HG02623 (cell line): ENCODE measurements at regions not wholly inside any gene's neighbourhood (a gene's known extent, or its start where the extent isn't known, plus 50 kb on each side); places are given as distances from the start of the nearest gene placed in this dataset.
"Not testable (repeated sequence)": the region's sequence is repeated elsewhere in the genome, so short reads cannot be mapped to it uniquely, and the experiment has no call there.

ENCODE experiments used
- ATAC-seq: cut with Tn5 transposase; IDR thresholded peaks from one replicate; pipeline ENCODE4 v1.9.1; 2021; ENCODE audit warnings: moderate library complexity; ENCODE audit not compliant: unreplicated experiment

GRCh38 chr2:236912326-236913120, 173.2 kb upstream of the COPS8 start:
- ATAC-seq: no peak

- ATAC-seq: no peak
These were observed 170.5 kb upstream of the COPS8 start for GRCh38 chr2:236915186-236915585.

- no peak for ATAC-seq
These were observed 170.0 kb upstream of the COPS8 start for GRCh38 chr2:236915726-236916125.

- no peak for ATAC-seq
These were observed 169.5 kb upstream of the COPS8 start for GRCh38 chr2:236916181-236916580.

- ATAC-seq: no peak
These were observed 169.0 kb upstream of the COPS8 start for GRCh38 chr2:236916651-236917050.

- ATAC-seq: no peak
These were observed 168.5 kb upstream of the COPS8 start for GRCh38 chr2:236917164-236917563.

- no peak for ATAC-seq
These were observed 167.1 kb upstream of the COPS8 start for GRCh38 chr2:236918545-236918944.

- no peak for ATAC-seq
These were observed 166.5 kb upstream of the COPS8 start for GRCh38 chr2:236919209-236919608.

GRCh38 chr2:236919801-236920379, 165.8 kb upstream of the COPS8 start:
- not testable (repeated sequence) for ATAC-seq

GRCh38 chr2:236922061-236922460, 163.6 kb upstream of the COPS8 start:
- ATAC-seq: no peak

GRCh38 chr2:236928380-236929037, 157.2 kb upstream of the COPS8 start:
- ATAC-seq: no peak

- no peak for ATAC-seq
These were observed 152.8 kb upstream of the COPS8 start for GRCh38 chr2:236932831-236933361.

- ATAC-seq: no peak
These were observed 151.5 kb upstream of the COPS8 start for GRCh38 chr2:236934166-236934565.

- no peak for ATAC-seq
These were observed 151.0 kb upstream of the COPS8 start for GRCh38 chr2:236934656-236935055.

- ATAC-seq: no peak
These were observed 150.6 kb upstream of the COPS8 start for GRCh38 chr2:236935083-236935482.

- no peak for ATAC-seq
These were observed 149.9 kb upstream of the COPS8 start for GRCh38 chr2:236935631-236936445.

GRCh38 chr2:236936446-236936940, 149.2 kb upstream of the COPS8 start:
- ATAC-seq: no peak

GRCh38 chr2:236938126-236938525, 147.6 kb upstream of the COPS8 start:
- ATAC-seq: no peak

GRCh38 chr2:236939271-236939670, 146.4 kb upstream of the COPS8 start:
- no peak for ATAC-seq

GRCh38 chr2:236939721-236940231, 145.9 kb upstream of the COPS8 start:
- ATAC-seq: no peak

GRCh38 chr2:236940497-236940896, 145.2 kb upstream of the COPS8 start:
- no peak for ATAC-seq
